ENCODE measurements at regions not wholly inside any gene's neighbourhood (a gene's known extent, or its start where the extent isn't known, plus 50 kb on each side); places are given as distances from the start of the nearest gene placed in this dataset.
A peak's percentile ranks its signal among the peaks of the same experiment; 100 is the strongest.

- H3K4me3 ChIP-seq (ENCODE audit: low read depth in 2 of 2, low read length in 2 of 2) = no peak overlapping the region
- H3K27ac ChIP-seq (ENCODE audit: low read length) = no peak overlapping the region
- POLR2A ChIA-PET = no interaction called here
- DNase-seq (ENCODE audit: low read depth, low spot score) (no peak), ATAC-seq (no peak)
- BruUV-seq (replicated peaks) = no TSS peak
- TF ChIP-seq SIN3A (IDR thresholded peaks at IDR 0.05; ENCODE audit: borderline replicate concordance, insufficient read depth, low read depth, low read length) = no peak
- TF ChIP-seq REST (IDR thresholded peaks at IDR 0.05; ENCODE audit: insufficient read depth in 1 of 2, low read depth in 2 of 2, low read length in 1 of 2) = no peak
- no peak for TF ChIP-seq POLR2AphosphoS5 (IDR thresholded peaks at IDR 0.05; ENCODE audit: low read depth, low read length)
- no peak for TF ChIP-seq CTCF (IDR thresholded peaks at IDR 0.05)
- no peak for TF ChIP-seq TCF7L2 (IDR thresholded peaks at IDR 0.05; ENCODE audit: low read depth, low read length)
- no peaks in the 10 kb centered on the region for H3K36me3 ChIP-seq (ENCODE audit: control insufficient read depth, insufficient read depth, low read length)
- no peaks in the 10 kb centered on the region for H3K4me1 ChIP-seq (ENCODE audit: control insufficient read depth, insufficient read depth, low read length)
- in situ Hi-C loops (cut with HindIII; ENCODE audit: low pct_unique_long_range_greater_than_20kb, low sequenced_read_pairs) (no loop called here), intact Hi-C loops (cut with micrococcal nuclease; ENCODE audit: unreplicated experiment) (no loop called here)
- CTCF ChIA-PET = no interaction called here
- H3K27me3 ChIP-seq (ENCODE audit: control insufficient read depth, insufficient read depth, low read length) = no peaks in the 10 kb centered on the region
- H3K9me3 ChIP-seq (ENCODE audit: control insufficient read depth, insufficient read depth, low read depth, low read length) = no peaks in the 10 kb centered on the region
Measured at GRCh38 chr14:86662334-86662733, 1132.4 kb downstream of the FLRT2 start.

- in situ Hi-C loops (cut with HindIII; ENCODE audit: low pct_unique_long_range_greater_than_20kb, low sequenced_read_pairs) (no loop called here), intact Hi-C loops (cut with micrococcal nuclease; ENCODE audit: unreplicated experiment) (loop anchor here (10.0 kb wide), 1 partner anchor 190 kb away; no protein-coding TSS in a partner anchor)
- Histone ChIP-seq H3K27ac (ENCODE audit: low read length) (no peak overlapping the region), H3K9me3 (ENCODE audit: control insufficient read depth, insufficient read depth, low read depth, low read length) (no peaks in the 10 kb centered on the region), H3K36me3 (ENCODE audit: control insufficient read depth, insufficient read depth, low read length) (no peaks in the 10 kb centered on the region), H3K4me1 (ENCODE audit: control insufficient read depth, insufficient read depth, low read length) (no peaks in the 10 kb centered on the region), H3K27me3 (ENCODE audit: control insufficient read depth, insufficient read depth, low read length) (no peaks in the 10 kb centered on the region), H3K4me3 (ENCODE audit: low read depth in 2 of 2, low read length in 2 of 2) (no peak overlapping the region)
- ATAC-seq = no peak
- DNase-seq (ENCODE audit: low read depth, low spot score) = peak; percentile 4
- BruUV-seq (replicated peaks) = no TSS peak
- CTCF ChIA-PET = no interaction called here
- TF ChIP-seq CTCF (IDR thresholded peaks at IDR 0.05) (peak; percentile 64), TCF7L2 (IDR thresholded peaks at IDR 0.05; ENCODE audit: low read depth, low read length) (no peak)
- POLR2A ChIA-PET = no interaction called here
Measured at GRCh38 chr14:86654558-86655184, 1124.7 kb downstream of the FLRT2 start.

All from Panc1 (cell line).